ENCODE measurements at regions not wholly inside any gene's neighbourhood (a gene's known extent, or its start where the extent isn't known, plus 50 kb on each side); places are given as distances from the start of the nearest gene placed in this dataset.
"Not testable (repeated sequence)": the region's sequence is repeated elsewhere in the genome, so short reads cannot be mapped to it uniquely, and the experiment has no call there.

- not testable (repeated sequence) for H3K27me3 Mint-ChIP-seq, H3K9me3 Mint-ChIP-seq, DNase-seq, H3K4me3 Mint-ChIP-seq, ATAC-seq
- Mint-ChIP-seq H3K4me1 (peaks cover 24% of the 10 kb centered on the region), H3K27ac (peak overlapping the region in 1 of 2 donors; percentile 33)
Measured at GRCh38 chr16:29578898-29579297, 72.7 kb upstream of the NPIPB12 start.

DNA sequence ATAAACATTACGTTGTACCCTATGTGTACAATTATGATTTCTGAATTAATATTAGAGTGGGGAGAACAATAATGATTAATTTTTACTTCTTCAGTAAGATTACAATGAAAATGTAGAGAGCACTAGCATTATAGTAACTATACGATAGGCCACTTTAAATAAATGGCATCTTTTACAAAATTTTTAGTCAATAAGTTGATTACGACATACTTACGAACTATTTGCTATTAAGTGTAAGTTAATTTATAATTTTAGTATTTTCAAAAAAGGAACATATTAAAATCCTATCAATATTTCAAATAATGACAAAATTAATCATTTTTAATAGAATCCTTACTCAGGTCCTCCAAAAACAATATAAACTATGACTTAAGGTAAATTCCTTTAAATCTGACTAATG is 75.6 kb upstream of the NPIPB12 start:
- ATAC-seq, DNase-seq, H3K27me3 Mint-ChIP-seq, H3K27ac Mint-ChIP-seq, H3K9me3 Mint-ChIP-seq, H3K4me3 Mint-ChIP-seq: not testable (repeated sequence)
- peaks cover 35% of the 10 kb centered on the region for H3K4me1 Mint-ChIP-seq

GRCh38 chr16:29591919-29592318 is 71.1 kb upstream of the SPN start:
- ATAC-seq, H3K9me3 Mint-ChIP-seq, H3K27me3 Mint-ChIP-seq, DNase-seq: not testable (repeated sequence)
- peaks cover 51% of the 10 kb centered on the region for H3K4me1 Mint-ChIP-seq
- peak overlapping the region; percentile 67 to 71 for H3K4me3 Mint-ChIP-seq
- peak overlapping the region; percentile 59 to 72 for H3K27ac Mint-ChIP-seq

DNA sequence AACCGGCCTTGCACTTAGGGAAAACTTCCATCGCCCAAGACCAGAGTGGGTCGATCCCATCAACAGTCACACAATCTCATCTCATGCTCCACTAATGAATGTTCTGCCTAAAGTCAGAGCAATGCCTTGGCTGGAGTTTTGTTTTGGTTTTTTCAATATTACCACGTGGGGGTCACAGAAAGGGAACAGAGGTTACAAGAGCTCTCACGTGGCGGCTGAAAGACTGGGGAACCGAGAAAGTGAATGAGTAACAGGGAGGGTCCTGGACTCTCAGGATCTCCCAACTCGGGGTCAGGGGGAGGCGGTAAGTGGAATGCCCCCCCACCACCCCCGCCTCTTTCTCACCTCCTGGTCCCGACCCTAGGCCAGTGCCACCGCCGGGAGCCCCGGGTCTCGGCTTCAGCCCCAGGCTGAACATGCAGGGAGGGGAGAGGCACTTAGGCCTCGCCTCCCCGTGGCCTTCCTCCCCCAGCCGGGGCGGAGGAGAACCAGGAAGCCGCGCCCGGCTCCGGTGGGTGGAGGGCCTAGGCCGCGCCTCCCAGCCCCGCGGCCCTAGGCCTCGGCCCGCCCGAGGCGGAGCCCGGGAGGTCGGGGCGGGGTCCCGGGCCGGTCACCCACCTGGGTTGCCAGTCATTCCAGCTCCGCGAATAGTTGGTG is 68.7 kb upstream of the SPN start:
- Mint-ChIP-seq H3K4me1 (peaks cover 32% of the 10 kb centered on the region), H3K27ac (peak overlapping the region; percentile 96 to 98), H3K4me3 (peak overlapping the region; percentile 89 to 93)
- ATAC-seq (peak; percentile 70), DNase-seq (peak in 1 of 2 donors; percentile 44)
- not testable (repeated sequence) for H3K27me3 Mint-ChIP-seq, H3K9me3 Mint-ChIP-seq

- H3K27me3 Mint-ChIP-seq, H3K9me3 Mint-ChIP-seq: not testable (repeated sequence)
- ATAC-seq (peak; percentile 83), DNase-seq (peak; percentile 92 to 94)
- H3K4me3 Mint-ChIP-seq = peak overlapping the region; percentile 82 to 85
- peak overlapping the region; percentile 91 to 96 for H3K27ac Mint-ChIP-seq
- H3K4me1 Mint-ChIP-seq = peaks cover 35% of the 10 kb centered on the region
Measured at GRCh38 chr16:29594926-29595838, 67.9 kb upstream of the SPN start.

- not testable (repeated sequence) for H3K9me3 Mint-ChIP-seq, DNase-seq, H3K4me3 Mint-ChIP-seq, H3K27me3 Mint-ChIP-seq, ATAC-seq
- H3K4me1 Mint-ChIP-seq = peaks cover 48% of the 10 kb centered on the region
- peak overlapping the region in 1 of 2 donors; percentile 34 for H3K27ac Mint-ChIP-seq
Measured at GRCh38 chr16:29597030-29597429, 66.0 kb upstream of the SPN start.

- peak overlapping the region; percentile 90 to 93 for H3K4me3 Mint-ChIP-seq
- H3K4me1 Mint-ChIP-seq = peaks cover 80% of the 10 kb centered on the region
- peak overlapping the region; percentile 95 to 99 for H3K27ac Mint-ChIP-seq
- peak; percentile 55 to 70 for DNase-seq
- ATAC-seq = peak; percentile 74
- not testable (repeated sequence) for H3K9me3 Mint-ChIP-seq, H3K27me3 Mint-ChIP-seq
Measured at GRCh38 chr16:29600111-29601000, 62.7 kb upstream of the SPN start.

DNA sequence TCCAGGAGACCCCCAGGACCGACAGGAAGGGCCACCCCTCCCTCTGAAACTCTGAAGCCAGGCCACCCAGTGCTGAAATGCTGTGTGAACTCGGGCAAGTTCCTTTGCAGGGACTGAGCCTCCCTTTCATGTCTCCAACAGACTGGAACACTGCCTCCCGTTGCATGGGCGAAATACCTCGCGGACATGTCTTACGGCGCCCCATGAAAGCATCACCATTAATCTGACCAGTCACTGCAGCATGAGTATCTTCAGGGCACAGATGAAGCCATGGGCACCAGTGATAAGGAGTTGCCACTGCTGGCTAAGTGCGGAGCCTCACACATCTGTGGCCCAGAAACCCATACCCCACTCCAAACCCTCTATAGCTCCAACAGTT is 60.8 kb upstream of the SPN start:
- Mint-ChIP-seq H3K4me3 (peak overlapping the region; percentile 90 to 93), H3K4me1 (peaks cover 80% of the 10 kb centered on the region), H3K27ac (peak overlapping the region; percentile 95 to 99)
- not testable (repeated sequence) for H3K27me3 Mint-ChIP-seq, H3K9me3 Mint-ChIP-seq, ATAC-seq, DNase-seq

DNA sequence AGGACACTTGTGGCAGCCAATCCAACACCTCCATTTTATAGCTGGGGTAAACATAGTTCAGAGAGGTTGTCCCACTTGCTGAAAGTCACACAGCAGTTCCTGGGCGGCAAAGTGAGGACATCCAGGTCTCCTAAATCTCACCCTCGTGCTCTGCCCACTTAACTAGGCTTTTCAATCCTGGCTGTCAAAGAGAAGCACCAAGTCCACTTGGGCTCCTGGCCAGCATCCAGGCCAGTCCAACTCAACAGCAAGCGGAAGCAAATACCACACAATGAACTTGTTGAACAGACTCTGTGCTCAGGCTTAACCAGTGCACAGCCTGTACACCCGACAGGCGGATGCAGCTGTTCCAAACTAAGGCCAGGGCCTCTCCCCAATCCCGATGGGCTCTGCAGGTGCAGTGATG is 60.4 kb upstream of the SPN start:
- Mint-ChIP-seq H3K4me3 (peak overlapping the region in 1 of 2 donors; percentile 31), H3K4me1 (peaks cover 84% of the 10 kb centered on the region)
- H3K9me3 Mint-ChIP-seq = not testable (repeated sequence)

GRCh38 chr16:29604631-29605549 is 58.2 kb upstream of the SPN start:
- not testable (repeated sequence) for DNase-seq, H3K27me3 Mint-ChIP-seq, H3K4me3 Mint-ChIP-seq, ATAC-seq, H3K9me3 Mint-ChIP-seq
- peaks cover 91% of the 10 kb centered on the region for H3K4me1 Mint-ChIP-seq
- peak overlapping the region; percentile 15 to 90 for H3K27ac Mint-ChIP-seq

More for the DNA sequence above, 60.4 kb upstream of the SPN start:
- DNase-seq, ATAC-seq, H3K27me3 Mint-ChIP-seq: not testable (repeated sequence)
- peak overlapping the region; percentile 86 to 94 for H3K27ac Mint-ChIP-seq

DNA sequence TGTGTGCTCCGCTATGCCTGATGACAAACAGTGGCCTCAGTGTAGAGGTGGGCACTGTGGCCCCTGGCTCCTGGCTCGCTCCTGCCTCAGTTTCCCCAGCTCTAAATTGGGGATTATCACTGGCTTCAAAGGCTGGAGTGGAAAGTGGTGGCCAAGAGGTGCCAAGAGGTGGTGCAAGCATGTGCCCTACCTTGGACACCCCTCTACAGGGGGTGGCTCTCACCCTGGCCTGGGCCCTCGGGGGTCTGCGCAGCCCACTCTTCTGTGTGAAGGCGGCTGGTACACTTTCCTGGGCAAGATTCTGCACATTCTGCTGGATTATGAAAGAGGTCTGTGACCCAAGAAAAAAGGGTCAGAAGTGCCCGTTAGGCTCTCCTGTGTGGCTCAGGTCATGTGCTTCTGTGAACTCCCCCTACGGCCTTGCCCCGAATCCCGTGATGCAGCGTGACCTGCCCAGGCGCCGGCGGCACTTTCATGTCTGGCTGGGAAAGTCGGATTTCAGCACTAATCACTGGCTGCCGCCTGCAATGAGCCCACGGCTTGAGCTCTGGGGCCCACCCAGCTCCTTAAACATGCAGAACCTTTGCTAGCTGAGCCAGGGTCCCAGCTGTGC is 57.3 kb upstream of the SPN start:
- not testable (repeated sequence) for ATAC-seq
- peak overlapping the region in 1 of 2 donors; percentile 74 for H3K27ac Mint-ChIP-seq

GRCh38 chr16:29606669-29607427 is 56.2 kb upstream of the SPN start:
- Mint-ChIP-seq H3K27ac (peak overlapping the region in 1 of 2 donors; percentile 59), H3K4me1 (peaks cover 72% of the 10 kb centered on the region)
- H3K4me3 Mint-ChIP-seq, ATAC-seq, H3K9me3 Mint-ChIP-seq, DNase-seq, H3K27me3 Mint-ChIP-seq: not testable (repeated sequence)

More for the DNA sequence above, 57.3 kb upstream of the SPN start:
- not testable (repeated sequence) for H3K9me3 Mint-ChIP-seq, H3K4me3 Mint-ChIP-seq, H3K27me3 Mint-ChIP-seq, DNase-seq
- peaks cover 83% of the 10 kb centered on the region for H3K4me1 Mint-ChIP-seq

DNA sequence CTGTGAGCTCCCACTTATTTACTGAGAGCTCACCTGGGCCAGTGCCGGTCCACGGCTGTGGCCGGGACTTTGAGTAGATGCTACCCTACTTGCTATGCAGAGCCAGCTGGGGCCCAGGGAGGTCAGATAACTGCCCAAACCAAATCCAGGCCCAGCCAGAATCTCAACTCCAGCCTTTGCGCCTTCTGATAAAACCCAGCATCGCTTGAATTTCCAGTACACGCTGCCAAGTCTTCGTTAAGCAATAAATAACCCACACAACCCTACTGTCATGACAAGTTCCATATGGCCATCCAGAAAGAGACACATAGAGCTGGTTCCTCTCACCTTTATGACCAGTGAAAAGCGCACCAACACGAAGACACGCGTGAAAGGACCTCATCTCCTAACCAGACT is 55.6 kb upstream of the SPN start:
- H3K9me3 Mint-ChIP-seq, DNase-seq, ATAC-seq, H3K27me3 Mint-ChIP-seq: not testable (repeated sequence)
- Mint-ChIP-seq H3K4me3 (peak overlapping the region; percentile 24 to 29), H3K27ac (peak overlapping the region; percentile 25 to 59), H3K4me1 (peaks cover 66% of the 10 kb centered on the region)

All from stimulated activated naive CD8-positive, alpha-beta T cell treated with anti-CD3 and anti-CD28 coated beads, Interleukin-15, amount 100 ng/mL, for 72 hours (primary cell).